Glutamatergic neuron (in vitro differentiated cells): ENCODE measurements at regions not wholly inside any gene's neighbourhood (a gene's known extent, or its start where the extent isn't known, plus 50 kb on each side); places are given as distances from the start of the nearest gene placed in this dataset.

Experiments
- DNase-seq: peaks from one replicate; pipeline ENCODE4 v3.0.0; 2022
- H3K27ac Mint-ChIP-seq: one replicate; pipeline ENCODE4 v1.8.0; 2020; ENCODE audit warnings: mild to moderate bottlenecking, mixed read lengths, inconsistent platforms; ENCODE audit not compliant: unreplicated experiment
- H3K27me3 Mint-ChIP-seq: one replicate; pipeline ENCODE4 v1.8.0; 2020; ENCODE audit warnings: mild to moderate bottlenecking, moderate library complexity, mixed read lengths, inconsistent platforms; ENCODE audit not compliant: unreplicated experiment
- H3K36me3 Mint-ChIP-seq: one replicate; pipeline ENCODE4 v1.8.0; 2020; ENCODE audit warnings: mild to moderate bottlenecking, mixed read lengths, inconsistent platforms; ENCODE audit not compliant: unreplicated experiment
- H3K4me1 Mint-ChIP-seq: one replicate; pipeline ENCODE4 v1.8.0; 2020; ENCODE audit warnings: mild to moderate bottlenecking, low read depth, mixed read lengths, inconsistent platforms; ENCODE audit not compliant: unreplicated experiment
- H3K4me3 Mint-ChIP-seq: one replicate; pipeline ENCODE4 v1.8.0; 2020; ENCODE audit warnings: mild to moderate bottlenecking, mixed read lengths, inconsistent platforms; ENCODE audit not compliant: unreplicated experiment
- H3K9me3 Mint-ChIP-seq: one replicate; pipeline ENCODE4 v1.8.0; 2020; ENCODE audit warnings: mild to moderate bottlenecking, moderate library complexity, mixed read lengths, inconsistent platforms; ENCODE audit not compliant: unreplicated experiment
- TF ChIP-seq, protein P1 (sequence below): fragments of 200-600 bp; sonication (generic); IDR thresholded peaks from one replicate; pipeline ENCODE4 v1.5.0; 2021; ENCODE audit not compliant: partially characterized antibody, unreplicated experiment

GRCh38 chr19:28981994-28982393 lies 231.0 kb downstream of the UQCRFS1 start:
- H3K27me3 Mint-ChIP-seq = peaks cover 8% of the 10 kb centered on the region
- H3K36me3 Mint-ChIP-seq = no peaks in the 10 kb centered on the region
- TF ChIP-seq, protein P1, sequence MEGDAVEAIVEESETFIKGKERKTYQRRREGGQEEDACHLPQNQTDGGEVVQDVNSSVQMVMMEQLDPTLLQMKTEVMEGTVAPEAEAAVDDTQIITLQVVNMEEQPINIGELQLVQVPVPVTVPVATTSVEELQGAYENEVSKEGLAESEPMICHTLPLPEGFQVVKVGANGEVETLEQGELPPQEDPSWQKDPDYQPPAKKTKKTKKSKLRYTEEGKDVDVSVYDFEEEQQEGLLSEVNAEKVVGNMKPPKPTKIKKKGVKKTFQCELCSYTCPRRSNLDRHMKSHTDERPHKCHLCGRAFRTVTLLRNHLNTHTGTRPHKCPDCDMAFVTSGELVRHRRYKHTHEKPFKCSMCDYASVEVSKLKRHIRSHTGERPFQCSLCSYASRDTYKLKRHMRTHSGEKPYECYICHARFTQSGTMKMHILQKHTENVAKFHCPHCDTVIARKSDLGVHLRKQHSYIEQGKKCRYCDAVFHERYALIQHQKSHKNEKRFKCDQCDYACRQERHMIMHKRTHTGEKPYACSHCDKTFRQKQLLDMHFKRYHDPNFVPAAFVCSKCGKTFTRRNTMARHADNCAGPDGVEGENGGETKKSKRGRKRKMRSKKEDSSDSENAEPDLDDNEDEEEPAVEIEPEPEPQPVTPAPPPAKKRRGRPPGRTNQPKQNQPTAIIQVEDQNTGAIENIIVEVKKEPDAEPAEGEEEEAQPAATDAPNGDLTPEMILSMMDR = no peak
- no peaks in the 10 kb centered on the region for H3K9me3 Mint-ChIP-seq
- no peak overlapping the region for H3K4me3 Mint-ChIP-seq
- H3K4me1 Mint-ChIP-seq = peaks cover 6% of the 10 kb centered on the region
- no peak for DNase-seq
- H3K27ac Mint-ChIP-seq = no peak overlapping the region

DNA sequence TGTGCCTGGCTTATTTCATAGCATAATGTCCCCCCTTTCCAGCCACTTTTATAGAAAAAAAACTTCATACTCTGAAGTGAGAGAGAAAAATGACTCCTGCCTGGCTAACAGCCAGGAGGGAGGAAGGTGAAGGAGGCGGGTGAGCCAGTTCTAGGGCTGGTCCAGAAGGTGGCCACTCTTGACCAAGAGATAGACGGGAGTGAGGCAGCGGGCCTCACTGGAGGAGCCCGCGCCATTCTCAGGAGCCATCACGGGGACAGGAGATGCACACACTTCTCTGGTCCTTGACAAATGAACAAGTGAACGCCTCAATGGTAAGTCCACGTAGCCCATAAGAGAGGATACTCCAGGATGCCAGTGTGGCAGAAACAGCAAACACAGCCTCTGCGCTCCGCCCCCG lies 231.4 kb downstream of the UQCRFS1 start:
- DNase-seq = no peak
- no peaks in the 10 kb centered on the region for H3K9me3 Mint-ChIP-seq

GRCh38 chr19:28980236-28980868 lies 232.6 kb downstream of the UQCRFS1 start:
- Mint-ChIP-seq H3K27me3 (peaks cover 4% of the 10 kb centered on the region), H3K27ac (no peak overlapping the region), H3K9me3 (no peaks in the 10 kb centered on the region), H3K4me1 (peaks cover 6% of the 10 kb centered on the region), H3K4me3 (no peak overlapping the region), H3K36me3 (no peaks in the 10 kb centered on the region)
- TF ChIP-seq, protein P1 = no peak
- no peak for DNase-seq

More for the DNA sequence above, 231.4 kb downstream of the UQCRFS1 start:
- no peak overlapping the region for H3K27ac Mint-ChIP-seq
- H3K36me3 Mint-ChIP-seq = no peaks in the 10 kb centered on the region
- peaks cover 6% of the 10 kb centered on the region for H3K4me1 Mint-ChIP-seq
- H3K4me3 Mint-ChIP-seq = no peak overlapping the region
- TF ChIP-seq, protein P1 = no peak
- H3K27me3 Mint-ChIP-seq = peaks cover 8% of the 10 kb centered on the region

DNA sequence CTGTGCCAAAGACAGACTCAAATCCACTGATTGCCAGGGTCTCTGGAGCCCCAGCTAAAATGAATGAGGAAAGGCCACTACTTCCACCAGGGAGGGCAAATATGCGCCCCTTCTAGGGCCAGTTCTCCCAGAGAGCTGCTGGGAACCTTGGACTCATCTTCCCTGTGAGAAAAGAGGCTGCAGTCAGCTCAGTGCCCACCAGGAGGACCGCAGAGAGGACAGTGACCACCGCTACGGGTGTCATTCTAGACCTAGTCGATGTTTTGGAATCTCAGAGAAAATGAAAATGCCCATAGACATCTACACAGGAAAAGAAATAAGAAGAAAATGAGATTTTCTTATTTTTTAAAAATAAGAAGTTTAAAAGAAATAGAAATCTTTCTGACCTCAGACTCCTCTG lies 235.1 kb downstream of the UQCRFS1 start:
- peak; percentile 58 for DNase-seq
- no peak overlapping the region for H3K27ac Mint-ChIP-seq
- no peaks in the 10 kb centered on the region for H3K36me3 Mint-ChIP-seq
- H3K9me3 Mint-ChIP-seq = peaks cover 1% of the 10 kb centered on the region
- TF ChIP-seq, protein P1 = peak; percentile 70
- H3K27me3 Mint-ChIP-seq = peaks cover 4% of the 10 kb centered on the region
- no peak overlapping the region for H3K4me3 Mint-ChIP-seq
- peaks cover 6% of the 10 kb centered on the region for H3K4me1 Mint-ChIP-seq

DNA sequence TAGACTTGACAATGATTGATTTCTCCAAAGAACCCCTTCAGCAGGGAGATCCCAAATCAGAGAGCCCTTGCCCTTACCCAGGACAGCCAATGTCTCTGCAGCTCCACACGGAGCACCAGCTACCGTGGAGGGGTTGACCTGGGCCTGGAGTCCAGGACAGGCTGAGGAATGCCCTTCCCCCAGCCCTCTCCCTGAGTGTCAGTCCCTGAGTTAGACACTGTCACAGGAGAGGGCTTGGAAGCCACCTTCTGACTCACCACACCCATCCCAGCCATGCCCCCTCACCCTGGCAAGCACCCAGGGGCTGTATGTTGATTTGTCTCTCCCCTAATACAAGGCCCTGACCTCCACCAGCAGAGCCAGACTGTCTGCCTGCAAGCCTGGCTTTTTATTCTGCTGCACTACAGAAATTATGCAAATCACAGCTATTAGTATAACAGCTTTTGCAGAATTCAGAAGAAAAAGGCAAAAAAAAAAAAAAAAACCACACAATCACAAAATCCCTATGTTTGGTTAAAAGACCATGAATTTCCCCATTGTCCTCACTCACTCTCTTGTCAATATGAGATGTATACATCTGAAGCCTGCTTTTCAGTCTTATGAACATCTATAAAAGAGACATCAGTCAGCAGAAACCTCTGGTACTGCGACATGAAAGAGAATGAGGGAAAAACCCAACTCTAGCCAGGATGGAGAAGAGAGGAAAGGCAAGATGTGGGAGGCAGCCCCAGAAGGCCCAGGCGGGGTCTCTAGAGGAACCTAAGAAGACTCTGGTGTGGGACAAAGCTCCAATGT lies 240.7 kb downstream of the UQCRFS1 start:
- no peak for DNase-seq
- H3K4me3 Mint-ChIP-seq = no peak overlapping the region
- H3K9me3 Mint-ChIP-seq = peaks cover 1% of the 10 kb centered on the region
- no peaks in the 10 kb centered on the region for H3K36me3 Mint-ChIP-seq
- H3K27me3 Mint-ChIP-seq = peaks cover 3% of the 10 kb centered on the region
- TF ChIP-seq, protein P1 = no peak
- no peaks in the 10 kb centered on the region for H3K4me1 Mint-ChIP-seq
- no peak overlapping the region for H3K27ac Mint-ChIP-seq
